ENCODE measurements at regions not wholly inside any gene's neighbourhood (a gene's known extent, or its start where the extent isn't known, plus 50 kb on each side); places are given as distances from the start of the nearest gene placed in this dataset.
"Not testable (repeated sequence)": the region's sequence is repeated elsewhere in the genome, so short reads cannot be mapped to it uniquely, and the experiment has no call there.

DNA sequence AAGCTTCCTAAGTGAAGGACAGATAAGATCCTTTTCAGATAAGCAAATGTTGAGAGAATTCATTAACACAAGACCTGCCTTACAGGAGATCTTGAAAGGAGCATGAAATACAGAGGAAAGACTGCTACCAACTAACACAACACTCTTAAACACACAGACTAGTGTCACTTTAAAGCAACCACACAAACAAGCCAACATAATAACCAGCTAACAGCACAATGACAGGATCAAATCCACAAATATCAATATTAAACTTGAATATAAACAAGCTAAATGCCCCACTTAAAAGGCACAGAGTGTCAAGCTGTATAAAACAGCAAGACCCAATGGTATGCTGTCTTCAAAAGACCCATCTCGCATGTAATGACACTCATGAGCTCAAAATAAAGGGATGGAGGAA is 70.8 kb upstream of the HMGXB4 start:
- DNase-seq = no peak

DNA sequence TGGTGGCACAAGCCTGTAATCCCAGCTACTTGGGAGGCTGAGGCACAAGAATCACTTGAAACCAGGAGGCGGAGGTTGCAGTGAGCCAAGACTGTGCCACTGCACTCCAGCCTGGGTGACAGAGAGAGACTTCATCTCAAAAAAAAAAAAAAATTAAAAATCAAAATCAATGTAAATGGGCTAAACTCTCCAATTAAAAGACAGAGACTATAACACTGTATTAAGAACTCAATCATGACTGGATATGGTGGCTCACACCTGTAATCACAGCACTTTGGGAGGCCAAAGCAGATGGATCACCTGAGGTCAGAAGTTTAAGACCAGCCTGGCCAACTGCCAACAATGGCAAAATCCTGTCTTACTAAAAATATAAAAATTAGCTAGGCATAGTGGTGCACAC is 68.4 kb upstream of the HMGXB4 start:
- not testable (repeated sequence) for DNase-seq

DNA sequence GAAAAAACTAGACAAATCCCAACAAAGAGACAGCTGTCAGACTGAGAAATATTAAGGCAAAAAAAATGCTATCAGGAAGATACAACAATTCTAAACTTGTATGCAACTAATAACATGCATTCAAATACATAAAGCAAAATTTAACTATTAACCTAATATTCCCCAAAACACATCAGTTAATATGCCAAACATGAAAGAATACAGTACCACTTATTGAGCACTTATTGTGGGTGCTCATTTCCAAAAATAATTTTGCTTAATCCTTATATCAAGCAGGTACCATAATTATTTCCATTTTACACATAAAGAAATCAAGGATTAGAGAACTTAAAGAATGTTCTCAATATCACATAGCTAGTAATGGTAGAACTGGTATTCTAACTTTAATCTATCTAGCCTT is 67.7 kb upstream of the HMGXB4 start:
- no peak for DNase-seq

DNA sequence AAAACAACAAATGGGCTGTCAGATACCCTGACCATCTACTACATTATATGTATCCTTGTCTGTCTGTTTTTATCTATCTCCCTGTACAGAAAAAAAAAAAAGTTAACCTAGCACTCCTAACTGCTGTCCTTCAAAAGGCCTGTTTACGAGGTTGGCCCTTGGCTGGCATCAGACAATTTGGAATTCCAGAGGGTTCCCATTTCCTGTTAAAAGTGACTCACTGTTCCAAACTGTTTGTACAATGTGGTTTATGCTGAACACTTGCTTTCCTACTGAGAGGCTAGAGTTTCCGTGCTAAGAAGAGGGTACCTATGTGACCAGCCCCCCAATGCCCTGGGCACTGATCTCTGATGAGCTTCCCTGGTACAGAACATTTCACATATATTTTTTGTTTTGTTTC is 65.9 kb upstream of the HMGXB4 start:
- DNase-seq = no peak

DNA sequence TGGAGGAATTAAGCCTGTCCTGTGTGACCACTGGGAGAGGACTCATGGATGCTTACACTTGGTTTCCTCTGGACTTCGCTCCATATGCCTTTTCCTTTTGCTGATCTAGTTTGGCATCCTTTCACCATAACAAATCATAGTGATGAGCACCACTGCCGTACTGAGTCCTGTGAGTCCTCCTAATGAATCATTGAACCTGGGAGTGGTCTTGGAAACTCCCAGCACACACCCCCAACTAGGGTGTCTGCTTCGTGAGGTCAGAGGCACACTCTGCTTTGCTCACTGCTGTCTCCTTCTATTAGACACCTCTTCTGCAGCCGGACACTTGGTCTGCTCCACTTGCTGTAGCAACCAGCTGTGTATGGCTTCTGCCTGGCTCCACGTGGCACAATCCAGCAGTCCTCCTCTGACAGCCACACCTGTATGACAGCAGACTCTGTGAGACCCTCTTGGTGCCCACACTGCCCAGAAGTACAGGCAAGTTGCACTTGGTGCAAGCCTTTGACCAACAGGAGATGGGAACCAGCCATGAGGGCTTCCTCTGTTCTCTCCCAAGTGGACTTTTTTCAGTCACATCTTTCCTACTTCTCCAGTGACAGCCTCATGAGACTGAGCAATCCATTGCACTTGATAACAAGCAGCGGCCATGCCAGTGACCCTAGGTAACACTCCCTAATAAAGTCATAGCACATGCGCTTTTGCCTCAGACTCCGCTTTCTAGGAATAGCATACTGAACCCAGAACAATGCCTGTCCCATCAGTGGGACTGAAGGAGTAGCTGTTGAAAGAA is 65.0 kb upstream of the HMGXB4 start:
- no peak for DNase-seq

DNA sequence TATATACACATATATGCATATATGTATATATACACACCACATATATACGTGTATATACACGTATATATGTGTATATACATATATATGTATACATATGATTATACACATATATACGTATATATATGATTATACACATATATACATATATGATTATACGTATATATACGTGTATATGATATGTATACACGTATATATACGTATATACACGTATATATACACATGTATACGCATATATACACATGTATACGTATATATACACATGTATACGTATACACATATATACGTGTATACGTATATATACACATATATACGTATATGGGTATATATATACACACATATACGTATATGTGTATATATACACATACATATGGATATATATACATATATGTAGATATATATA is 62.1 kb upstream of the HMGXB4 start:
- DNase-seq = no peak

DNA sequence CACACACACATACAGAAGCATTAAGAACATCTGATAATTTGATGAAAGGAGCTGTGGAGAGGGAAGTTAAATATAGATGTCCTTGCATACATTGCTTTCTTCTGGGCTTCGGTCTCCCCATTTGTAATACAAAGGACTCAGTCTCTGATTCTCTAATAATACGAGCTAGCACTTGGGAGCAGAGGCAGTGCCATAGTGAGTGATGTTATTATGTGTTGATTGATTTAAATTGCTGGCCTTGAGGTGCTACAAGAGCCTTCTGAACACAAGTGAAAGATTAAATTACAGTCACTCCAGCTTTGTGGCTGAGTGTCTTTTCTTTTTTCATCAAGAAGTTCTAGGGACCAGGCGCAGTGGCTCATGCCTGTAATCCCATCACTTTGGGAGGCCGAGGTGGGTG is 61.5 kb upstream of the HMGXB4 start:
- no peak for DNase-seq

DNA sequence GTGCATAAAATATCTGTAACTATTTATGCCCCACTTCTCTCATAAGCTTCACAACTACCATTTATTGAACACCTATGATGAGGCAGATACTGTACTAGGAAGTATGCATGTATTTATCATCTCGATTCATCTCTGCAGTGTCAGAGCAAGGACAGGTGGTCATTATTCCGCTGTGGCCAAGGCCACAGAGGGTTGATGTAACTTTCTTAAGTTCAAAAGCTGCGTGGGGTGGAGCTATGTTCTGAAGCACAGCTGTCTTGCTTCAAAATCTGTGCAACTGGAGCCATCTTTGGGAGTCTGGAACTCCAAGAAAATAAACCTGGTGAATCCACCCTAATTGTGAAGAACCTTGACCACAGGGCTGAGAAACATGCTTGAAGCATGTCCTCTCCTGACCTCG is 60.2 kb upstream of the HMGXB4 start:
- no peak for DNase-seq

DNA sequence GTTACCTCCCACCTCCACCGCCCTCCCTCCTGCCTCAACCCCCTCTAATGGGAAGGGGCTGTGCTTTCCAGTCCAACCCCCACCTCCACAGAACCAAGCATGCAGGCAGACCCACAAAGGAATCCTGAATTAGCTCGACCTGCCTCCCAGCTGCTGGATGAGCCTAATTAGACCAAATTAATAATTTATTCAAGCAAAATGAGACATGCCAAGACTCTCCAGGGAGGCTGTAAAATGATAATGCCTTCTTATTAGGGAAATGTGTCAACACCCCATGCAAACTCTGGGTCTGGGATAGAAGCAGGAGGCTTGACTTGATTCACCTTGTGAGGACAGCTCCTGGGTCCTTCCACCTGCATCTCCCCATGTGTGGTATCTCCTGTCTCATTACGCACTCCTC is 59.4 kb upstream of the HMGXB4 start:
- DNase-seq = no peak

DNA sequence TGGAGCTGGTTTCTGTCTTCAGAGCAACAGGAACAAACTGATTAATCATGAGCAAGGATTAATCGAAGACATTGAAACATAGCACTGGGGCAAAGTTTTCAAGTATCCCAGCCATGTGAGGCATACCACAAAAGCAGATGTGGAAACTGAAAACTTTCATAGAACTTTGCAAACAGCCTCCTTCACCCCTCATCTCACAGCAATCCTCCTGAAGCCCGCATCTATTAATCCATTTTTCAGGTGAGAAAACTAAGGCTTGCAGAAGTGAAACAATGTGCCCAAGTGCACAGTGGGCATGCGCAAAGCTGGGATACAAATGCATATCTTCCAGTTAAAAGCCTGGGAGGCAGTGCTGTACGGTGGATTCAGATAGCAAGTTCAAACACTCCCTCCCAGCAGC is 58.6 kb upstream of the HMGXB4 start:
- no peak for DNase-seq

DNA sequence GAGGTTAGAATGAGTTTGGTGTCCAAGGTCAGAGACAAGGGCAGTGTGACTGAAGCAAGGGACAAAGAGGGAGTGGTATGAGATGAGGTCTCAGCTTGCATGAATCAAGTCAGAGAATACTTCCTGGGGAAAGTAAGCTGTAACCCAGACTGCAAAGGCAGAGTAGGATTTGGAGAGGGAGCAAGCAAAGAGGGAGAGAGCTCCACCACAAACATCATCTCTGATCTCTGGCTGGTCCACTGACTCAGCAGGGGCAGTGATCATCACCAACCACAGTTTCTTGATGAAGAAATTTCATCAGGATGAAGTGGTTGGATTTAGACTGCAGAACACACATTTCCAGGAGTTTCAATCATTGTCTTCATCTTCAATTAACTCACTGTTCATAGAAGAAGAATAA is 54.9 kb upstream of the HMGXB4 start:
- no peak for DNase-seq

DNA sequence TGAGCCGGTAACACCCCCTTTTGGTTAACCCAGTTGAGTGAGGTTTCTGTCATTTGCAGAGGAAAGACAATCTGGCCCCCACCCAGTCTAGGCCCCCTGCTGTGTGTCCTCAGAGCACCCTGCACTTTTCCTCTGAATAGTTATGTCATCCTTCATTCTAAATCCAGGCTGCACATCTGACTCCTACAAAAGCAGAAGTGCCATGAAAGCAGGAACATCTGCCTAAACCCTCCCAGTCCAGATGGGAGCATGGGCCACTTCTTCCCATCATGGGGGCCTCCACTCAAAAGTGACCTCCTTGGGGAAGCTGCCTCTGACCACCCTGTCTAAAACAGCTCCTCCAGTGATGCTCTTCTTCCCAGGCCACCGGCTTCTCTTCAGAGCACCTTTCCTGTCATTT is 53.7 kb upstream of the HMGXB4 start:
- no peak for DNase-seq

DNA sequence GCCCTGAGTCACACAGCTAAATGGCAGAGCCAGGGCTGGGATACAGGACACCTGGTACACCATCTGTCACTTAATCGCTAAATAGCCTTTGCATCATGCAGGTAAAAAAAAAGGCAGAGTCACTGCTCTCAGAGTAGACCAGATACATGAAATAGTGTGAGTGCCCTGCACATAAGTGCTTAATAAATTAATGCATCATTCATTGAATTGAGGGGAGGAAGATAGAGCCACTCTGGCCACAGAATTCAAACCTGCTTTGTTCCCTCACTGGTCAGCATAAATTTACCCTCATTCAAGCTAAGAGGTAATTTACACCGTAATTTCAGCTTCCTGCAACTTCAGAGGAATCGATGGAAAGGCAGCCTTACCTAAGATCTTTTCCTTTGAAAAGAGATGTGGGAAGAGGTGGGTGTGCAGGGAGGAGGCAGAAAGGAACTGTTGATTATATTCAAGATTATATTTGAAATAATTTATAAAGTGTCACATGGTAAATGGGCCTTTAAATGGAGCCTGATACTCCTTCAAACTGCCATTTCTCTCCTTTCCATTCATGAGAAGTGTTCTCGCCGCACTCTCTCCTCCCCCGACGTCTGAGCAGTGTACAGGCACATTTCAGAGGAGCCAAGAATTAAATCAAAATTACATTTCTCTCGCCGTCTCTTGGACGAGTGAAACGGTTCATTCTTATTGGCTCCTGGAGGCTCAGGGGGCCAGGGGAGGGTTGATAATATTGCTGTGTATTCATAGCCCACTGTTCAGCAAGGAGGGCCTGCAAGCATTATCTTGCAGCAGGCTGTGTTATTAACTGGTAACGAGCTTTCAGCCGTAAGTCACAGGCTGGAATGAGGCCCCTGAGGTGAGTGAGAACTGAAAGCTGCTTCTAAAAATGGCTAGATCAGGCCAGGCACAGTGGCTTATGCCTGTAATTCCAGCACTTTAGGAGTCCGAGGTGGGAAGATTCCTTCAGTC is 52.2 kb upstream of the HMGXB4 start:
- DNase-seq = no peak

DNA sequence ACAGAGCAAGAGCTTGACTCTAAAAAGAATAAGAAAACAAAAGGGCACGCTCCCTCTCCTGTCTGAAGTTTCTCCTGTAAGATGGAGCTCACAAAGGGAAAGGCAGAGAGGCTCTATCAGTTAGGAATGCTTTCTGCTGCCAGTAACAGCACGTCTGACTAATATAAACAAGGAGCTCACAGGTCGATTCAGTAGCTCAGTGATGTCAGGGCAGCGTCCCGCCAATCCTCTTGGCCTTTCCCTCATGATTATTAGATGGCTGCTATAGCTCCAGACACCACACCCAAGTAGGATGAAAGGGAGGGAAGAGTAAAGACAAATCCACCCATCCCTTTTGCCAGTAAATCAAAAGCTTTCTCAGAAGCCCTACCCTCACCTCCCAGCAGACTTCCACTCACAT is 51.3 kb upstream of the HMGXB4 start:
- DNase-seq = no peak

DNA sequence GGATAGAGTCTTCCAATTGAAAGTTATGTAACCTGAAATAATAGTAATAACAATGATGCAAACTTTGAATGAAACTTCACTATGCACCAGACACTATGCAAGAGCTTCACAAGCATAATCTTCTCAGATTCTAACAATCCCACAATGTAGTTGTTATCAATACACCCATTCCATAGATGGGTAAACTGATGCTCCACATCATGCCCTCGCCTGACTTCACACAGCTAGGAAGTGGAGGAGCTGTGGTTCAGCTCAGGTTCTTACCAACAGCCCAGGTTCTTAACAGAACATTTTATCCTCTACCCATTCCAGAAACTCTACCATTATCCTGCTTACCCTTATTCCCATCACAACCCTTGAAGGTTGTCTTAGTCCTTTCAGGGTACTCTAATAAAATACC is 50.4 kb upstream of the HMGXB4 start:
- DNase-seq = no peak

Data from CD4-positive, alpha-beta T cell treated with Interleukin-6 for 4 hours (primary cell).